NCI-H82 (cell line): ENCODE measurements at regions not wholly inside any gene's neighbourhood (a gene's known extent, or its start where the extent isn't known, plus 50 kb on each side); places are given as distances from the start of the nearest gene placed in this dataset.

Source experiments
- DNase-seq: peaks from one replicate; lab custom pipeline; 2025; lab: John Stamatoyannopoulos, UW

DNA sequence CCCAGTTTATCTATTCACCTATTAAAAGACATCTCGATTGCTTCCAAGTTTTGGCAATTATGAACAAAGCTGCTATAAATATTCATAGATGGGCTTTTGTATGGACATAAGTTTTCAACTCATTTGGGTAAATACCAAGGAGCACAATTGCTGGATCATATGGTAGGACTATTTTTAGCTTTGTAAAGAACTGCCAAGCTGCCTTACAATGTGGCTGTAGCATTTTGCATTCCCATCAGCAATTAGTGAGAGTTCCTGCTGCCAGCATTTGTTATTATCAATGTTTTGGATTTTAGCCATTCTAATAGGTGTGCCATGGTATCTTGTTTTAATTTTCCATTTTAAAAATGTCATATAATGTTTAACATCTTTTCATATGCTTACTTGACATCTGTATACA, 475.6 kb upstream of the NCAM2 start:
- no peak for DNase-seq

DNA sequence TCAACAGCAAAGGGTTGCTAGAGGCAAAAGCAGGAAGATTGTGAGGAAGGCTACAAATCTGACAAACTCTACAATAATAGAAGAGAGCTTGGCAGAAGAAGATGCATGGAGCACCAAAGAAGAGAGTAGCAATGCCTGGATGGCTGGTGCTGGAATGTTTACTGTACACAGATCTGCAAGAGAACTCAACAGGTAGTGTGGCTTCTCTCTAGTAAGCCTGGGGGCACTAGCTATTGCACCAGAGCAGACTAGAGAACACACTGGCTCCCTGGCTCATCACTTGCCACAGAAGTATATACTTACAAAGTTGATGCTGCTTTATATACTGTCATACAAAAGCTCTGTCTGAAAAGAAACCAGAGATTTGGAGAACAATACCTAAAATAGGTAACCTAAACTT, 475.0 kb upstream of the NCAM2 start:
- no peak for DNase-seq

DNA sequence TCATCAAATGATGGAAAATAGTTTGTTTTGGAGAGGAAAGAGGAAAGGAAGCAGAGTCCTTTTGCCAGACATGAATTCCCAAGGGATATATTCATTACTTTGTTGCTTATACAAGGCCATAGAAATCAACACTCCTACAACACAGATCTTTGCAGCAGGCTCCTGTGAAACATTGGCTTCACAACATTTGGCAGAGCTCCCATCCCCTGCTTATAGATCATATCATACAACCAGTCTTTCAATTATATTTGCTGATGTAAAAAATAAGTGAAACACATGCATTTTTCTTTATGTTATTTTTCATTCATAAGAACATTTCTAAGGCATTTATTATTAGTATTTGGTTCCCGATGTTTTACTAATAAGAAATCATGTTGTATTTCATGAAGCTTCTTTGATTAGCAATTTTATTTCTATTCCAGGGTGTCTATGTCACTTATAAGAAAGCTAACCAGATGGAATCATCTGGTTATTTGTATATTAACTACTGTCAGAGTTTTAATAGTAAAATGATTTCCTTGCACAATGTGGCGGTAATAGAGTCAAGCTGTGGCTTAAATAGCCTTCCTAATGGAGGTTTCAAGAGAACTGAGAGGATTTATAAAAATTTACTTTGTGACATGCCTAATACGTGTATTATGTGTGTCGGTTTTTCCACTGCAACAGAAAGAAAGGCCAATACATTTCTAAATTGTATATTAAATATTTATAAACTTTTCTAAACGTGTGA, 470.3 kb upstream of the NCAM2 start:
- DNase-seq, result no peak

DNA sequence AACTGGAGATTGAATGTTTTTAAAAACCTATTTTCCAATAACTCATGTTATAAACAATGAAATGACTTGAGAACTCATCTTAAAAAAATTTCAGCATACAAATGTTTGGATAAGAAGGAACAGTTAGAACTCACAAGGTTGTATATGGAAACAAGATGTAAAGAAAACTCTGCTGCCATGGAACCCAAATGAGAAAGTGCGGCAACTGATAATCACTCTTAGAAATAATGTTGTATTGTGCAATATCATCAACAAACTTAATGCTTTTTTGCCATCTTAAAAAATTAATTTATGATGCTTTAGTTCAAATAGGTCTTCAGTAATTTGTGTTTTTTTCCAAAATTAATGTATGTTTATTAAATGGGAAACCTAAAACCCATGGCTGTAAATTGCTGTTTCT, 461.1 kb upstream of the NCAM2 start:
- no peak for DNase-seq

DNA sequence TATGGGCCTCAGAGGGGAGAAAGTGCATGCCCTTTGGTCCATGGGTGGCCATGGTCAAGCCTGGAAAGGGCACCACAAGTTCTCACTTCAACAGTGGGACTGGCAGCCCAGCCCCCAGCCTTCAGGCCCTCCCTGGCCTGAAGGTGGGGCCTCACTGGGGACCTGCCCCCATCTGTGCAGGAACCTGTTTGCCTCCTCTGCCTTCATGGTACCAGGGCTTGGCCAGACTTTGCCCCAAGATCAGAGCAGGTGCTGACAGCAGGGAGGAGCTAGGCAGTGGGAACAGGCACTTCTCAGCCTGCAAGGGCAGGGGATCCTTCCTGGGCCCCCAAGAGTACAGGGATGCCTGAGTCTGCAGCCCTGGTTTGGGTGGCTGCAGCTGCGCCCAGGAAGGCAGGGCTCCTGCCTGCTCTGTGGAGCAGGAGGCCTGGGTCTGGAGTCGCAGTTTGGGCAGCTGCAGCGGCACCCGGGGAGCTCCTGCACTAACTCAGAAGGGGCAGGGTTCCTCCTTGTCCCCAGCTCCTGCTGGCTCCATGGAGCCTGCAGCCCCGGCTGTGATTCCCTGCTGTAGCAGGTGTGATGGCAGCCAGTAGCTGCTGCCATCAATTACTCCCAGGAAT, 460.1 kb upstream of the NCAM2 start:
- DNase-seq, result no peak

DNA sequence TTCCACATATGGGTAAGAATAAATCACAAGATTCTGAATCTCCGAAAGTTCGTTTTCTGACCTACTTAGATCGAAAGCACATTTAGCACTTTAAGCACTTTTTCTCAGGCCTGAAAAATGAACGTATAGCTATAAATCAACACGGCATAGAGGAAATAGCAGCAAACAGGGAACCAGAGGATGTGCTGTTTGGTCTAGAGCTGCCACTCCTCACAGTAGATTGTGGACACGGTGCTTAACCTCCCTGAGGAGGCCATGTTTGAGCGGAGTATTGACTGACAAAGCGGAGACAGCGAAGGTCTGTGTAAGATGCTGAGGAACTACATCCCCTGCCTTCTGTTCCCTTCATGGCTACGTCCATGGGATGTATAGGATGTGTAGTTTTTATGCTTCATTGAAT, 452.8 kb upstream of the NCAM2 start:
- DNase-seq, result peak; percentile 8

DNA sequence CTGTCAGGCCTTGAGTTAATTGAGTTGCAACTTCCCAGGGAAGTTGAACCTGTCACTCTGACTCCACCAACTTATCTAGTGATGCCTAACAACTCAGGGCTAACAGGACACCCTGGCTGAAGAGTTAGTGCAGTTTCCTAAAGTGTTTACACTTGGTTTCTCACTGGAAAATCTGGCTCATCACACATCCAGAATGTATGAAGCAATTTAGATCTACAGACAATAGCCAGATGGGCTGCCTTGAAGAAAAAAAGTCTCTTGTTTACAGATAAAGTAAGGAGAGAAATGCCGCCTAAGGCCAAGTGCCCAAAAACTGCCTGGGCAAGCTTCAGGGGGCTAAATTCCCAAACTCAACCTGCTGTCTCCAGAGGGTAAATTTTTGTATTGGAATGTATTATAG, 446.3 kb upstream of the NCAM2 start:
- DNase-seq, result no peak

DNA sequence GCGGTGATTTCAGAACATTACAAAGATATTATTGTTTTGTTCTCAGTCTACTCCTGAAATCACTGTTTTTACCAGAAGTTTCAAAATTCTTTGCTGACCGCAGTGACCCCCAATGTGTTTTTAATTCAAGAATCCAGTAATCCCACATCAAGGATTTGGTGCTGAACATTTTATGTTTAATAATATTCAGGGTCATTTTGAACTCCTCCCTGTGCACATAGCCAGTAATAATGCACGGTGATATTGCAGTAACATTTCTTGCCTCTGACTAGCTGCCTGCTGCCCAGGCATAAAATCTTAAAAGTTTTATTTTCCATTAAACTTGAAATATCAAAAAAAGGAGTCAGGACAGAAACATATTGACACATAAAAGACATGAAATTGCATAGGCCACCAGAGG, 443.4 kb upstream of the NCAM2 start:
- no peak for DNase-seq

DNA sequence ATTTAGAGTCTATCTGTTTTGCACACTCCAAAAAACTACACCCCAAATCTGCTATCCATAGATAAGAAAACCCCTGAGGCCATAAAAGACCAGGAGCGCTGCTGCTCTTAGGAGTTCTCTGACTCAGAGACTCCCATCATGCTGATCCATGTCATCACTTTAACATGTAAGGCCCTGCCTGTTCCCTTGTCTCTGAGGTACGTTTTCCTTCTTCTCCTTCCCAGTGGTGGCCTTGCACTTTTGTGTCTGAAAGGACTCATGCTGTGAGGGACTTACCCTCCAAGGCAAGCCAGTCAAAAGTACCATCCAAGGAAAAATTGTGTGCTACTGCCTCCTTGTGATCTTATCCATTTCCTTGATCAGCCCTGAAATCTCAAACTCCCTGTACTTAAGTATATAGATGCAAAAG, 427.4 kb upstream of the NCAM2 start:
- DNase-seq, result peak; percentile 5

DNA sequence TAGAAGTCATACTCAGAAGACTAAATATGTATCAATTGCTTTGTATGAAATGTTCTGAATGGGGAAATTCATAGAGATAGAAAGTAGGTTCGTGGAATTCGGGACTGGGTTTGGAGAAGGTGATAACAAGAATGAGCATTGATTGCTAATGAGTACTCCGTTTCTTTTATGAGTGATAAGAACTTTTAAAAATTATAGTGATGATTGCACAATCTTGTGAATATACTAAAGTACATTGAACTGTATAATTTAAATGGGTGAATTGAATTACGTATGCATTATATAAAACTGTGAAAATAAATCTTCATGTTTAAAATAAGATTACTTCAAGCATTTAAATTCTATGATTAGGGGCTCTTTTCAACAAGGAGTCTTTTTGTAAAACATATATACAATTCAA, 425.6 kb upstream of the NCAM2 start:
- no peak for DNase-seq

DNA sequence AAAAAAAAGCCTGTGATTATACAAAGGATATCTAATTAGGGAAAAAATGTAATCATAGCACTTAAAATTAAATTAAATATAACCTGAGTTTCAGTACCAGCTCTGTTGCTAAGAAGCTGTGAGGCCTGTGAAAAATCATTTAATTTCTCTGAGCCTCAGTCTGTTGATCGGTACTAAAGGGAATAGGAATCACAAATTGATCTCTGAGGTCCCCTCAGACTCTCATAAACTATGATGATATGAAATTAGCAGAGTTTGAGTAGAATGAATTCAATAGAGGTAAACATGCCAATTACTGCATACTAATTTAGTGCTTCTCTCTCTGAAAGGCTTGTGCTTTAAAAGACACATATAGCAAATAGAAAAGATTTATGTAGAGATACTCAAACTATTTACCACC, 416.8 kb upstream of the NCAM2 start:
- DNase-seq, result no peak

DNA sequence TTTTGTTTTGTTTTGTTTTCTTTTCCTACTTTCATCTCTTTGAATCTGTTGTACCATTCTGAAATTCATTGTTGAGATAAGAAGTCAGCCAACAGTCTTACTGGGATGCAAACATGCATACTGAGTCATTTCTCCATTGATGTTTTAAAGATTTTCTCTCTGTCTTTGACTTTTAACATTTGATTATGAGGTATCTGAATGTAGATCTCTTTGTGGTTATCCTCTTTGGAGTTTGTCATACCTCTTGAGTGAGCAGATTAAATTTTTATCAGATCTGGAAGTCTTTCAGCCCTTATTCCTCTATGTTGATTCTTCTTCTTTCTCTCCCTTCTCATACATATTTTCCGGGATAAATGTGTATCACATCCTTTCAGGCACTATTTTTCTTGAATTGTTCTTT, 406.9 kb upstream of the NCAM2 start:
- no peak for DNase-seq

DNA sequence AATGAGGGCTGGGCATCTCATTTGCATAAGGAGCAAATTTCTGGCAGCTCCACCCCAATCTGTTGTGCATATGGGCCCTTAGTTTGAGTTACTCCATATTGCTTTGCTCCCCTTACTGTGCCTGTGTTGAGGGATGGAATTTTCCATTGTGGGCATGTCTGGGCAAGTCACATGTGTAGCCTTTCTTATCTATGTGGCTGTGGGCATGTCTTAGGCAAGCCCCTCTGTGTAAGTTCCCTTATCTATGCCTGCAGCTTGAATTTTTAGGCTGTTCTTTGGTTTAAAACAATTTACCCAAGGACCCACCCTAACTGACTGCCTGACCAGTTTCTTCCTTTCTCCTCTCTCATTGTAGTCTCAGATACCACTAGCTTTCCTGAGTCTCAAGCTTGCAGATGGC, 405.7 kb upstream of the NCAM2 start:
- no peak for DNase-seq

DNA sequence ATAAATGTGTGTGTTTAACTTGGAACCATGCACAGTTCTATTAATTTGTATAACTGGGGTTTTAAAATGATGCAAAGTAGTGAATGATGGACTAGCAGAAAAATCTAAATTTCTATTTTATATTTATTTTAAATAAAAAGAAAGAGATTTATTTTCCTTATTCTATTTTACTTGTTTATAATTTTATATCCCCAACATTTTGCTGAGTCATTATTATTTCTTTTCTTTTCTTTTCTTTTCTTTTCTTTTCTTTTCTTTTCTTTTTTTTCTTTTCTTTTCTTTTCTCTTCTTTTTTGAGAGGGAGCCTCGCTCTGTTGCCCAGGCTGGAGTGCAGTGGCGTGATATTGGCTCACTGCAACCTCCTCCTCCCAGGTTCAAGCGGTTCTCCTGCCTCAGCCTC, 395.0 kb upstream of the NCAM2 start:
- DNase-seq, result no peak

DNA sequence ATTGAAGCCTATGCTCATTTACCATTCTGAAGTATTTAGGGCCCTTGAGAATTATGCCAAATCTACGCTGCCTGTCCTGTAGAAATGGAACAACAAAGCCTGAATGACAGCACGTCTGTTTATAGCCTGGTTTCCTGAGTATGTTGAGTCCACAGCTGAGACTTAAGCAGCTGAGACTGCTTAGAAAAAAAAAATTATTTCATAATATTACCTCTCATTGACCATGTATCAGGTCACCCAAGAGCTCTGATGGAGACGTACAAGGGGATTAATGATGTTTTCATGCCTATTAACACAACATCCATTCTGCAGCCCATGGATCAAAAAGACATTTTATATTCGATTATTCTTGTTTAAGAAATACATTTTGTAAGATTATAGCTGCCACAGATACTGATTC, 387.2 kb upstream of the NCAM2 start:
- DNase-seq, result no peak

DNA sequence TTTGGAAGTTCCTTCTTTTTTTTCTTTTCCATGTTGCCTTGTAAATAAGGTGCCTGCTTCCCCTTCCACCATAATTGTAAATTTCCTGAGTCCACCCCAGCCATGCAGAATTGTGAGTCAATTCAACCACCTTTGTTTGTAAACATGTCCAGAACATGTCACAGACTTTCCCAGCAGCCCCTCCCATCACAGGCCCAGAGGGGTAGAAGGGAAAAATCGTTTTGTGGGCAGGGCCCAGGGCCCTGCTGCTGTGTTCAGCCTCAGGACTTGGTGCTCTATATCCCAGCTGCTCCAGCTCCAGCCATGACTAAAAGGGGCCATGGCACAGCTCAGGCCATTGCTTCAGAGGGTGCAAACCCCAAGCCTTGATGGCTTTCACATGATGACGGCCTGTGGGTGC, 384.6 kb upstream of the NCAM2 start:
- DNase-seq, result no peak

DNA sequence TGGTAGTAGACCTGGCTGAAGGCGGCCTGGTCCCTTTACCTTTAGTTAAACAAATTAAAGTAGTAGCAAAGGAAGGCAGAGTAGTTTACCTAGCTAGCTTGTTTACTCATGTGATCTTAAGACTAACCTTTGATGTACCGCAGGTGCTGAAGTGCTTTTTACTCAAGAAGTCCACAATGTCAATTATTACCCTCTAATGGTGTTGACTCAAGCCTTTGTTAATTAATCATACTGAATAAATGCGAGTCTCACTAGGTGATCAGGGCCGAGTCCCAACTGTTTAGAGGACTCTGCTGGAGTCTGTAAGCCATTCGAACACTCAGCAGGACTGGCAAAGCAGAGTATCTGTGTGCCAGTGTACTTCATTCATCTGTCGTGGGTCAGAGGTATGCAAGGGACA, 381.1 kb upstream of the NCAM2 start:
- DNase-seq, result no peak

DNA sequence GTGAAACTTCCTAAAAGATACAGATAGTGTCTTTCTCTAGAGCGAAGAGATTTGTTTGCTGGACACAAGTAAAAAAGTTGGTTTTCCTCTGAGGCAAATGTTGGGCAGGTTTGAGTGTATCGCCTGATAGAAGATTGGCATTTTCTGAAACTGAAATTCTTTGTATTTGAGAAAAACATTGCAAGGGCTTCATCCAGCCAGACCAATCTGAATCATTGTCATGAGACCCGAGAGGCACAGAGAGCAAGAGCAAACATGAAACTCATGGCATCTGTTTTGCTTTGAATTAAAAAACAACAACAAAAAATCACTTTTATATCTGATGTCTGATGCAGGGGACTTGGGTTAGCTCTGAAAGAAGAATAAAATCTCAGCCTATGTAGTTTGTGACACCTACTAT, 379.3 kb upstream of the NCAM2 start:
- no peak for DNase-seq

DNA sequence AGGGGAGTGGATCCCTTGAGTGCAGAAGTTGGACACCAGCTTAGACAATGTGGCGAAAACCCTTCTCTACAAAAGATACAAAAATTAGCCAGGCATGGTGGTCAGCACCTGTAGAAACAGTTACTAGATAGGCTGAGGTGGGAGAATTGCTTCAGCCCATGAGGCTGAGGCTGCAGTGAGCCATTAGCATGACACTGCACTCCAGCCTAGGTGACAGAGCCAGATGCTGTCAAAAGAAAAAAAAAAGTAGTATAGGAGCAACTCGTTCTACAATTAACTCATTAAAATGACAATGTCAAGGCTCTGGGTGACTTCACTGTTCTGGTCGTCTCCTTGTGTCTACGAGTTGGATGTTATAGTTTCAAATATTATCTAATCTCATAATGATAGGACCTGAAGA, 370.6 kb upstream of the NCAM2 start:
- DNase-seq, result no peak

DNA sequence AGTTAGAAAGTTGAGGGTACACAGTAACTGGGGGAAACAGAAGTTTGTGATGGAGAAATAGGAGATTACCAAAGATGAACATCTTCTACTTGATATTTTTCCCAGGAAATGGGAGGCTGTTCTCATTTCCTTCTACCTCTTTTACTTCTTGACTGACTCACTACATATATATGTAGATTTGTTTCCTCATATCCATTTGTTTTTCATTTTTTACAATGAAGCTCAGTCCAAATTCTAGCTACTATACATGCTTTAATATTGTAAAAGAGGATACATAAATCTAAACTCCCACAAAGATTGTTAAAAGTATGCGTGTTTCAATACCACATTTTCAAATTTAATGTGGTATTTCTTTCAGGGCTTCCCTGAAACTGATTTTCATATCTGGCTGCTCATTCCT, 366.6 kb upstream of the NCAM2 start:
- DNase-seq, result no peak

DNA sequence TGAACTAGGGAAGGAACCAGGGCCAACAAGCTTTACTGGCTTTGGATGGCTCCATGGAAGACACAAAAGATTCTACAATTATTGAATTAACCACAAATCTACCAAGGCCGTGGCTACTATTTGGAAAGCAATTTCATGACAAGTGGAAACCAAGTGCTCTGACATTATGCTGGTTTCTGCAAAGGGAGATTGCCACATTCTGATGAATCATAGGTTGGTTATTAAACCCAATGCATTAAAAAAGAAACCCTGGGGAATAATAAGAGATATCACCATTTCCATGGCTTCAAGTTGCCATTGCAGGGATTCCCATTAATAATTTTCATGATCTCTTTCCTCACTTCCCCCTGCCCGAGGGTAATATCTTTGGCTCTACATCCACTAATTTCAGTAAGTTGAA, 359.2 kb upstream of the NCAM2 start:
- DNase-seq, result no peak

DNA sequence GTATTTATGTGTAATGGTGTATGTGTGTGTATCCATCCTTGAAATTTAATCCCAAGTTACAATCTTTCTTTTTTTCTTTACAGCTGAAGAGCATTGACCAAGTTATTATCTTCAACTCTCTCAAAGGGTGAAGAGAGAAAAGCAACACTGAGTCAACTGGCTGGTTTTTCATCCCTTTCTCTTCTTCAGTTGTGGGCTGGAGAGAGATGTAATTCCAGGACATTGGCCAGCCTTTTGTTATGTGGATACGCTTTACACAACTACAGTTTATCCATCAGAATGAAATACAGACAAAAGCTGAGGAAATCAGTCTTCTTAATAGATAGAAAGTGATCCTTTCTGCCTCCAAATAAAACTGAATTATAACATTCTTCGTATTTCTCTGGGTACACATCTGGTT, 357.0 kb upstream of the NCAM2 start:
- no peak for DNase-seq

DNA sequence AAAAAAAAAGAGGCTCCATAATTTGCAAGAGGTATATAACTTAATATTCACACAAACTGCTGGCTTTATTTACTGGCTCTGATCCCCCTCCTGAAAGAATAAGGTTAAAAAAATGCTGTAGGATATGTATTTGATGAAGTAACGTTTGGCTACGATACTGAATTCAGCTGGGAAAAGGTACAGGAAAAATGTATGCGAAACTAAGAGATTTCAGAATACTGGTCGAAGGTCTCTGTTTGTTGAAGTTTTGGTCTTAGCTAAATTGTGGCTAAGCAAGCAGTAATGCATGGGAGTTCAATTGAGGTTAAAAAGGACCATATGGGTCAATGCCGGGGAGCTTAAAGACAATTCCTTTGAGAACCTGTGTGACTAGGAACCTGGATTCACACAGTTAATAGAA, 355.5 kb upstream of the NCAM2 start:
- no peak for DNase-seq

DNA sequence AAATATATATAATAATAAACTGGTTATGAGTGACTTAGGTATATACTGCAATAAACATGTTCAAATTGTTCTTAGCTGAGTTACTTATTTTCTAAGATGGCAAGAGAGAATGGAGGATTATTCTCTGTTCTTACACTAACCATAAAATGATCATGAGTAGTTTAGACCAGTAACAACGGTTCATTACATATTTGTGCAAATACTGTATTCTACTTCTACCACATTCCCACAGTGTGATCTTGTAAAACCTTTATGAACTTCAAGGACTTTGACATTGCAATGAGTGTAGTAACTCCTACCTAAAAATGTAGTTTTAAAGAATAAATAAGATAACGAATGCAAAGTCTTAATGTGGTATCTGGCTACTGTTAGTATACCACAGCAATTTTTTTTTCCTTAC, 353.7 kb upstream of the NCAM2 start:
- no peak for DNase-seq
